Central memory CD4-positive, alpha-beta T cell (primary cell): ENCODE measurements at regions not wholly inside any gene's neighbourhood (a gene's known extent, or its start where the extent isn't known, plus 50 kb on each side); places are given as distances from the start of the nearest gene placed in this dataset.
A peak's percentile ranks its signal among the peaks of the same experiment; 100 is the strongest.

Experiments
- DNase-seq: peaks from one replicate; pipeline ENCODE4 v3.0.0; 2022

GRCh38 chrX:102067966-102068723 lies 57.3 kb upstream of the TCEAL2 start:
- DNase-seq, result peak; percentile 18

GRCh38 chrX:102063445-102064074 lies 61.9 kb upstream of the TCEAL2 start:
- no peak for DNase-seq

- no peak for DNase-seq
These were observed 81.0 kb upstream of the TCEAL2 start for GRCh38 chrX:102044496-102044895.

GRCh38 chrX:102043380-102043779 lies 82.1 kb upstream of the TCEAL2 start:
- DNase-seq, result no peak

- no peak for DNase-seq
These were observed 82.8 kb upstream of the TCEAL2 start for GRCh38 chrX:102042372-102043325.

GRCh38 chrX:102029026-102029425 lies 96.5 kb upstream of the TCEAL2 start:
- no peak for DNase-seq

GRCh38 chrX:102018208-102018607 lies 86.4 kb upstream of the ZMAT1 start:
- no peak for DNase-seq

GRCh38 chrX:102008901-102009300 lies 77.1 kb upstream of the ZMAT1 start:
- DNase-seq, result no peak

- no peak for DNase-seq
These were observed 68.1 kb upstream of the ZMAT1 start for GRCh38 chrX:101999644-102000539.

GRCh38 chrX:101993335-101993734 lies 61.5 kb upstream of the ZMAT1 start:
- DNase-seq, result no peak

- DNase-seq, result no peak
These were observed 54.8 kb upstream of the ZMAT1 start for GRCh38 chrX:101986586-101986985.
